Endothelial cell of umbilical vein (primary cell): ENCODE measurements at regions not wholly inside any gene's neighbourhood (a gene's known extent, or its start where the extent isn't known, plus 50 kb on each side); places are given as distances from the start of the nearest gene placed in this dataset.

Experiments
- EZH2 ChIP-seq: IDR thresholded peaks from 2 replicates; pipeline ENCODE4 v1.6.1; 2012; ENCODE audit warnings: borderline replicate concordance, low read depth, mild to moderate bottlenecking, moderate library complexity, low read length, inconsistent platforms; ENCODE audit not compliant: severe bottlenecking
- FOS ChIP-seq: IDR thresholded peaks from 2 replicates; pipeline ENCODE4 v1.6.1; 2011; ENCODE audit warnings: mild to moderate bottlenecking, low read length, moderate library complexity, borderline replicate concordance; ENCODE audit not compliant: insufficient read depth
- GATA2 ChIP-seq: IDR thresholded peaks from 2 replicates; pipeline ENCODE4 v1.7.0; 2011; ENCODE audit warnings: low read depth, mild to moderate bottlenecking, moderate library complexity, mixed read lengths, low read length; ENCODE audit not compliant: insufficient read length, insufficient read depth
- POLR2A ChIP-seq: IDR thresholded peaks from 2 replicates; pipeline ENCODE4 v1.6.1; 2012; ENCODE audit warnings: low read depth, mild to moderate bottlenecking, control low read depth, low read length
- POLR2AphosphoS5 ChIP-seq: IDR thresholded peaks from 2 replicates; pipeline ENCODE4 v1.6.1; 2012; ENCODE audit warnings: low read depth, mild to moderate bottlenecking, control low read depth, low read length, moderate library complexity; ENCODE audit not compliant: insufficient read depth
- TF ChIP-seq, protein P1 (sequence below), 2 donors: IDR thresholded peaks; 1 replicate in 1 of 2; 2 replicates in 1 of 2; pipeline ENCODE4 v1.5.1; 2011; ENCODE audit warnings: low read length in 2 of 2, mild to moderate bottlenecking in 2 of 2, moderate library complexity in 2 of 2, control low read depth in 1 of 2, inconsistent platforms in 1 of 2, low read depth in 1 of 2; ENCODE audit not compliant: insufficient read depth in 1 of 2; ENCODE audit errors: extremely low read depth in 1 of 2
- TF ChIP-seq, protein P2 (sequence below): IDR thresholded peaks from 2 replicates; pipeline ENCODE4 v1.6.1; 2011; ENCODE audit not compliant: insufficient read depth, insufficient read length

- TF ChIP-seq, protein P1, sequence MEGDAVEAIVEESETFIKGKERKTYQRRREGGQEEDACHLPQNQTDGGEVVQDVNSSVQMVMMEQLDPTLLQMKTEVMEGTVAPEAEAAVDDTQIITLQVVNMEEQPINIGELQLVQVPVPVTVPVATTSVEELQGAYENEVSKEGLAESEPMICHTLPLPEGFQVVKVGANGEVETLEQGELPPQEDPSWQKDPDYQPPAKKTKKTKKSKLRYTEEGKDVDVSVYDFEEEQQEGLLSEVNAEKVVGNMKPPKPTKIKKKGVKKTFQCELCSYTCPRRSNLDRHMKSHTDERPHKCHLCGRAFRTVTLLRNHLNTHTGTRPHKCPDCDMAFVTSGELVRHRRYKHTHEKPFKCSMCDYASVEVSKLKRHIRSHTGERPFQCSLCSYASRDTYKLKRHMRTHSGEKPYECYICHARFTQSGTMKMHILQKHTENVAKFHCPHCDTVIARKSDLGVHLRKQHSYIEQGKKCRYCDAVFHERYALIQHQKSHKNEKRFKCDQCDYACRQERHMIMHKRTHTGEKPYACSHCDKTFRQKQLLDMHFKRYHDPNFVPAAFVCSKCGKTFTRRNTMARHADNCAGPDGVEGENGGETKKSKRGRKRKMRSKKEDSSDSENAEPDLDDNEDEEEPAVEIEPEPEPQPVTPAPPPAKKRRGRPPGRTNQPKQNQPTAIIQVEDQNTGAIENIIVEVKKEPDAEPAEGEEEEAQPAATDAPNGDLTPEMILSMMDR (IDR thresholded peaks at IDR 0.05; ENCODE audit: extremely low read depth in 1 of 2, insufficient read depth in 1 of 2, low read depth in 1 of 2, low read length in 2 of 2) = no peak
- TF ChIP-seq POLR2A (no peak), GATA2 (no peak), POLR2AphosphoS5 (no peak), EZH2 (no peak), FOS (no peak)
- TF ChIP-seq, protein P2, sequence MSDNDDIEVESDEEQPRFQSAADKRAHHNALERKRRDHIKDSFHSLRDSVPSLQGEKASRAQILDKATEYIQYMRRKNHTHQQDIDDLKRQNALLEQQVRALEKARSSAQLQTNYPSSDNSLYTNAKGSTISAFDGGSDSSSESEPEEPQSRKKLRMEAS = no peak
These were observed 748.8 kb downstream of the XPNPEP1 start for GRCh38 chr10:109174526-109174925.
